SK-N-SH (cell line): ENCODE measurements at regions not wholly inside any gene's neighbourhood (a gene's known extent, or its start where the extent isn't known, plus 50 kb on each side); places are given as distances from the start of the nearest gene placed in this dataset.

Experiments
- CTCF ChIA-PET: fragments of 300-600, 350-600 bp; formaldehyde crosslinking; extraction: SDS; loops from one replicate; lab custom pipeline; 2021; lab: Yijun Ruan, JAX
- POLR2A ChIA-PET: fragments of 350-600 bp; sonication (Branson Sonifier 250); formaldehyde crosslinking; extraction: SDS; loops from one replicate; lab custom pipeline; 2020; ENCODE audit warnings: antibody characterized with exemption, inconsistent platforms; lab: Yijun Ruan, JAX
- DNase-seq: peaks from one replicate; pipeline ENCODE4 v3.0.0; 2012
- H2AFZ ChIP-seq: fragments of 200-600 bp; sonication (generic); 2 replicates; pipeline ENCODE4 v1.8.1; 2016; ENCODE audit warnings: antibody characterized with exemption, mild to moderate bottlenecking, low read depth
- H3F3A ChIP-seq: fragments of 200-600 bp; sonication (generic); replicated peaks from 2 replicates; pipeline ENCODE3; 2016; ENCODE audit warnings: antibody characterized with exemption, mild to moderate bottlenecking; ENCODE audit not compliant: insufficient read depth
- H3K27ac ChIP-seq, 2 experiments: fragments of 200-500 bp in 1 of 2; fragments of 200-600 bp in 1 of 2; sonication (Bioruptor generic) in 1 of 2; sonication (generic), shearing (Covaris generic) in 1 of 2; 2 replicates each; pipeline versions ENCODE4 v1.5.1 to v1.6.1; 2014 to 2016; ENCODE audit warnings: low read depth in 2 of 2, inconsistent platforms in 1 of 2, low read length in 1 of 2, mild to moderate bottlenecking in 1 of 2, mixed read lengths in 1 of 2
- H3K27me3 ChIP-seq: fragments of 200-600 bp; sonication (generic), shearing (Covaris generic); 2 replicates; pipeline ENCODE4 v1.6.1; 2016; ENCODE audit warnings: mixed run types; ENCODE audit not compliant: insufficient read depth
- H3K36me3 ChIP-seq, 2 experiments: fragments of 200-500 bp in 1 of 2; fragments of 200-600 bp in 1 of 2; sonication (Bioruptor generic) in 1 of 2; sonication (generic) in 1 of 2; replicated peaks in 1 of 2; 2 replicates each; pipeline versions ENCODE3 to v1.5.1; 2014 to 2016; ENCODE audit warnings: low read length in 1 of 2, mild to moderate bottlenecking in 1 of 2; ENCODE audit not compliant: insufficient read depth in 2 of 2, control insufficient read depth in 1 of 2
- H3K4me1 ChIP-seq, 2 experiments: fragments of 200-500 bp in 1 of 2; fragments of 200-600 bp in 1 of 2; sonication (Bioruptor generic) in 1 of 2; sonication (generic), shearing (Covaris generic) in 1 of 2; 2 replicates each; pipeline versions ENCODE4 v1.5.1 to v1.6.1; 2014 to 2016; ENCODE audit warnings: low read depth in 1 of 2, low read length in 1 of 2, mixed run types in 1 of 2; ENCODE audit not compliant: insufficient read depth in 2 of 2, control insufficient read depth in 1 of 2
- H3K4me2 ChIP-seq: fragments of 200-600 bp; sonication (generic), shearing (Covaris generic); 2 replicates; pipeline ENCODE4 v1.6.1; 2017; ENCODE audit warnings: mixed run types
- H3K4me3 ChIP-seq, 2 experiments: fragments of 200-500 bp in 1 of 2; fragments of 200-600 bp in 1 of 2; sonication (Bioruptor generic) in 1 of 2; sonication (generic), shearing (Covaris generic) in 1 of 2; 2 replicates each; pipeline versions ENCODE4 v1.5.1 to v1.8.1; 2014 to 2016; ENCODE audit warnings: low read depth in 2 of 2, inconsistent platforms in 1 of 2, low read length in 1 of 2, mild to moderate bottlenecking in 1 of 2, mixed read lengths in 1 of 2, moderate library complexity in 1 of 2
- H3K79me2 ChIP-seq: fragments of 200-600 bp; sonication (generic); 2 replicates; pipeline ENCODE4 v1.8.1; 2017; ENCODE audit warnings: mild to moderate bottlenecking; ENCODE audit not compliant: insufficient read depth
- H3K9ac ChIP-seq: fragments of 200-600 bp; sonication (generic); 2 replicates; pipeline ENCODE4 v1.6.1; 2017; ENCODE audit warnings: mixed run types
- H3K9me2 ChIP-seq: fragments of 200-600 bp; sonication (generic); 2 replicates; pipeline ENCODE4 v1.6.1; 2017; ENCODE audit warnings: mixed run types
- H3K9me3 ChIP-seq: fragments of 200-600 bp; sonication (generic); 2 replicates; pipeline ENCODE4 v1.6.1; 2017; ENCODE audit warnings: mixed run types, mild to moderate bottlenecking, moderate library complexity
- H4K20me1 ChIP-seq: fragments of 200-600 bp; sonication (generic); 2 replicates; pipeline ENCODE4 v1.6.1; 2017; ENCODE audit warnings: mild to moderate bottlenecking, mixed run types; ENCODE audit not compliant: insufficient read depth
- CTCF ChIP-seq: fragments of 200-600 bp; sonication (generic); IDR thresholded peaks from 2 replicates; pipeline ENCODE4 v1.6.1; 2017; ENCODE audit warnings: antibody characterized with exemption, mild to moderate bottlenecking, moderate library complexity
- ELF1 ChIP-seq: IDR thresholded peaks from 2 replicates; pipeline ENCODE4 v1.4.0; 2012
- FOXM1 ChIP-seq: IDR thresholded peaks from 2 replicates; pipeline ENCODE4 v1.4.0; 2012; ENCODE audit warnings: low read depth, mild to moderate bottlenecking
- IRF3 ChIP-seq: fragments of 150-350 bp; IDR thresholded peaks from 2 replicates; pipeline ENCODE4 v1.6.1; 2016; ENCODE audit warnings: mild to moderate bottlenecking, low read depth, low read length
- MAX ChIP-seq: IDR thresholded peaks from 2 replicates; pipeline ENCODE4 v1.4.0; 2012; ENCODE audit warnings: low read depth
- MXI1 ChIP-seq: IDR thresholded peaks from 2 replicates; pipeline ENCODE4 v1.6.1; 2012; ENCODE audit warnings: mild to moderate bottlenecking, low read depth, low read length, improper control_type of control experiment
- POLR2AphosphoS5 ChIP-seq: IDR thresholded peaks from 2 replicates; pipeline ENCODE4 v1.6.1; 2012; ENCODE audit warnings: low read depth, low read length
- RAD21 ChIP-seq: IDR thresholded peaks from 2 replicates; pipeline ENCODE4 v1.6.1; 2012; ENCODE audit warnings: mild to moderate bottlenecking, low read length
- RFX5 ChIP-seq: IDR thresholded peaks from 2 replicates; pipeline ENCODE4 v1.6.1; 2012; ENCODE audit warnings: mild to moderate bottlenecking, improper control_type of control experiment, low read length
- SIN3A ChIP-seq: IDR thresholded peaks from 2 replicates; pipeline ENCODE4 v1.6.1; 2012; ENCODE audit warnings: low read depth, mild to moderate bottlenecking, low read length, moderate library complexity, borderline replicate concordance
- WGBS: methylation state at CpG from one replicate; pipeline ENCODE4 v1.1.6; 2017; ENCODE audit warnings: low lambda C conversion rate; 5-methylcytosine and 5-hydroxymethylcytosine counted together

GRCh38 chr2:41634686-41635085 lies 413.1 kb upstream of the PKDCC start:
- Histone ChIP-seq H3K9me2 (no peaks in the 10 kb centered on the region), H4K20me1 (no peaks in the 10 kb centered on the region)
- TF ChIP-seq RAD21 (no peak), POLR2AphosphoS5 (no peak), RFX5 (no peak), ELF1 (no peak), FOXM1 (no peak), MXI1 (no peak), CTCF (no peak)
- TF ChIP-seq, all 33 proteins: peak for 0
- ChIA-PET CTCF (no interaction called here), POLR2A (no interaction called here)
- no peaks in the 10 kb centered on the region for H3K9me3 ChIP-seq
- H3F3A ChIP-seq = no peaks in the 10 kb centered on the region
- no peaks in the 10 kb centered on the region for H3K4me1 ChIP-seq
- no peaks in the 10 kb centered on the region for H3K36me3 ChIP-seq
- H3K9ac ChIP-seq = no peak overlapping the region
- H3K79me2 ChIP-seq = no peaks in the 10 kb centered on the region
- no peak for DNase-seq
- no peak overlapping the region for H2AFZ ChIP-seq
- no peak overlapping the region for H3K4me3 ChIP-seq
- WGBS = 21% methylated on average over 2 of the region's 2 CpGs
- H3K27ac ChIP-seq = no peak overlapping the region
- 0 out of 2 replicates have a peak, but pooled peaks cover 5% of the 10 kb centered on the region for H3K27me3 ChIP-seq
- no peak overlapping the region for H3K4me2 ChIP-seq

- H3K27ac ChIP-seq = no peak overlapping the region
- H3K27me3 ChIP-seq = no peaks in the 10 kb centered on the region
- TF ChIP-seq IRF3 (no peak), MAX (no peak), SIN3A (no peak), POLR2AphosphoS5 (no peak)
- TF ChIP-seq, all 33 proteins: peak for 0
- H3K36me3 ChIP-seq = no peaks in the 10 kb centered on the region
- no peak overlapping the region for H3K4me3 ChIP-seq
- no peak overlapping the region for H3K4me2 ChIP-seq
- ChIA-PET CTCF (no interaction called here), POLR2A (no interaction called here)
- no peaks in the 10 kb centered on the region for H3F3A ChIP-seq
- no peaks in the 10 kb centered on the region for H4K20me1 ChIP-seq
- H3K4me1 ChIP-seq = no peaks in the 10 kb centered on the region
- 32% methylated on average over 2 of the region's 2 CpGs for WGBS
- no peak overlapping the region for H3K9ac ChIP-seq
- H3K79me2 ChIP-seq = no peaks in the 10 kb centered on the region
- H2AFZ ChIP-seq = no peak overlapping the region
- DNase-seq = no peak
- H3K9me3 ChIP-seq = no peaks in the 10 kb centered on the region
- H3K9me2 ChIP-seq = no peaks in the 10 kb centered on the region
Measured at GRCh38 chr2:41644936-41645335, 402.9 kb upstream of the PKDCC start.
